GM23338 (cell line): ENCODE measurements at regions not wholly inside any gene's neighbourhood (a gene's known extent, or its start where the extent isn't known, plus 50 kb on each side); places are given as distances from the start of the nearest gene placed in this dataset.

Experiments used
- CREB1 ChIP-seq: fragments of 250-450 bp; sonication (Bioruptor Pico); IDR thresholded peaks from 2 replicates; pipeline ENCODE4 v1.5.0; 2020; ENCODE audit warnings: low read depth, mild to moderate bottlenecking, moderate library complexity
- CTCF ChIP-seq, 2 experiments: fragments of 200-600 bp in 1 of 2; sonication (generic) in 1 of 2; conservative IDR thresholded peaks; 2 replicates each; pipeline versions ENCODE4 v1.5.1 to v1.6.1; 2016 to 2017; ENCODE audit warnings: antibody characterized with exemption in 2 of 2, low read depth in 2 of 2, mild to moderate bottlenecking in 2 of 2, moderate library complexity in 1 of 2
- ETS1 ChIP-seq: IDR thresholded peaks from 2 replicates; pipeline ENCODE4 v1.6.1; 2016; ENCODE audit warnings: antibody characterized with exemption
- POLR2AphosphoS5 ChIP-seq: IDR thresholded peaks from 2 replicates; pipeline ENCODE4 v1.6.1; 2016; ENCODE audit warnings: antibody characterized with exemption, low read depth
- STAT1 ChIP-seq: IDR thresholded peaks from one replicate; pipeline ENCODE4 v1.6.1; 2016; ENCODE audit warnings: antibody characterized with exemption; ENCODE audit not compliant: unreplicated experiment
- ZNF114 ChIP-seq: fragments of 250-450 bp; sonication (Bioruptor Pico); IDR thresholded peaks from 2 replicates; pipeline ENCODE4 v1.5.0; 2020; ENCODE audit warnings: mild to moderate bottlenecking, moderate library complexity
- ZNF331 ChIP-seq: fragments of 250-450 bp; sonication (Bioruptor Pico); IDR thresholded peaks from 2 replicates; pipeline ENCODE4 v1.5.0; 2020; ENCODE audit warnings: low read depth, mild to moderate bottlenecking, moderate library complexity
- ZNF462 ChIP-seq: fragments of 250-450 bp; sonication (Bioruptor Pico); IDR thresholded peaks from 2 replicates; pipeline ENCODE4 v1.5.0; 2020; ENCODE audit warnings: mild to moderate bottlenecking, moderate library complexity

DNA sequence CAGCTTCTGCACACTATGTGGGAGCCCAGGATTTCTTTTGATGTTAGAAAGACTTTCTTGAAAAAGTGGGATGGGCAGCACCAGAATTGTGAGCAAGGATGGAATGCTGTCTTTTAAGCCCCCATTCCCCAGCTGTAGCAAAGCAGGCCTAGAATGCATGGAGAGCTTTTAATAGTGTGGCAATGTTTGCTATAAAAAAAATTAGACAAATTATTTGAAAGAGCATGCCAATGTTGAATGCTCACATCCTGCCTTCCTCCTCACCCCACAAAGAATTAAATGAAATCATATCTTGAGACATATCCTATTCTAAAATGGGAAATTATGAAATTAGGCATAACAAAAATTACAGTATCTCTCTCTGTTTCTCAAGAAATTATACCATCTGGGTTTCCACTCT is 154.7 kb downstream of the C11orf91 start (continued):
- no peak for TF ChIP-seq ZNF462 (CRISPR knock-in tag)
- no peak for TF ChIP-seq POLR2AphosphoS5
- TF ChIP-seq CTCF (conservative IDR thresholded peaks at IDR 0.05; ENCODE audit: low read depth in 2 of 2) = no peak
- TF ChIP-seq ETS1 = no peak
- TF ChIP-seq STAT1 = no peak
- no peak for TF ChIP-seq ZNF331 (CRISPR knock-in tag)
- no peak for TF ChIP-seq ZNF114 (CRISPR knock-in tag)
- no peak for TF ChIP-seq CREB1 (CRISPR knock-in tag)
